NCI-H1694 treated with DMSO at 0.1 percent for 48 hours (cell line): ENCODE measurements at regions not wholly inside any gene's neighbourhood (a gene's known extent, or its start where the extent isn't known, plus 50 kb on each side); places are given as distances from the start of the nearest gene placed in this dataset.

Source experiments
- DNase-seq: peaks from one replicate; lab custom pipeline; 2025; lab: John Stamatoyannopoulos, UW

DNA sequence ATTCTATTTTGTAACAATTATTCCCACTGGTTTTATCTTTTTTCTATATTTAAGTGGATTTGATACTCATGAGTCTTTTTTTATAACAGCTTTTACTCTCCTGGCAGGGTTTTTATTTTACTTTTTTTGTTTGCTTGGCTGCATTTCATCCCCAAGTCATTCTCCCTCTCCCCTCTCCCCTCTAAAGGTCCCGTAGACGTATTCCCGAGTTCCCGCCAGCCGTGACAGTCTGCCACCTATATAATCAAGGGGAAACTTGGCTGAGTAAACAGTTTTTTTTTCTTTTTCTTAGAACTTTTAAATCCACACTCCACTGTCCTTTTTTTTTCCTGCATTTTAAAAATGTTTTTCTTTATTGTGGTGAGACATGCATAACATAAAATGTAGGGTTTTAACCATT lies 433.1 kb upstream of the HS6ST1 start:
- no peak for DNase-seq

DNA sequence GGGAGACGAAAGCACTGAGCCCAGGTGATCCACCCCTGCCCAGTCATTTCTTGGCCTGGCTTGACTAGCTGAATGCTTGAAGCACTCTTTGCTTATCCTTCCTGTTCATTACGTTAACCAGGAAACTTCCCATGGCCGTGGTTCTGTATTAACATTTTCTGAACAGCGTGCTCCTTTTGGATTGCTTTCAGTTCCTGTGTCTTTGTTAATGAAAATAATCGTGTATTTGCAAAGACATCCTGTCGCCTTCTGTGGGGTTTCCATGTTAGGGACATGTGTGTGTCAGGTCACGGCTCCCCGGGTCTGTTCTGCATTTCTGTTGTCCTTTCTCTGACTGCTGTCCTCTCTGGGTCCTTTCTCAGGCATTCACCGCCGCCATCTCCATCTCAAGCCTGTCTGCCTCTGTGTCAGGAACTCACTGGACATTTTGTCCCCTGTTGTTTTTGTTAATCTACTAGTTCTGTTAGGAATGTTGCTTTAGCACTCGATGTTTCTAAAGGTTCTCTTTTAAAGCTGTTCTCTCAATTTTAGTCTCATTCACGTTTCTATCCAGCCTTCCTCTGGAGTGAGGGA lies 434.1 kb upstream of the HS6ST1 start:
- DNase-seq, result no peak

DNA sequence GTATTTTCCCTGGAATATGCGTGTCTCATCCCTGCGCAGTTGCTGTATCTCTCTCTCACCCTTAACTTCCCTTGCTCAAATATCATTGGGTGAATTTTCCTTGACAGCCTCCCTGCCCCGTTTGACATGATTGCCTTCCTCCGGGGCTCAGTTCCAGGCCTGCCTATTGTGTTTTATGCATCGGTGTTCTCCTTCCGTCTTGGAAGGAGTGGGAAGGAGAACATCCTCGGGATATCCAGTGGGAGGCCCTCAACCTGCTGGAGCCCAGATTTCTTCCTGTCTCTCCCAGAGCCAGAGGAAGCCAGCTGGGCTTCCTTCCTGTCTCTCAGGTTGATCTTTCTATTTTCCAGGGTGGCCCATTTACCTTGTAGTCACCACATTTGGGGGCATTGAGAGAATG lies 434.7 kb upstream of the HS6ST1 start:
- DNase-seq, result no peak

DNA sequence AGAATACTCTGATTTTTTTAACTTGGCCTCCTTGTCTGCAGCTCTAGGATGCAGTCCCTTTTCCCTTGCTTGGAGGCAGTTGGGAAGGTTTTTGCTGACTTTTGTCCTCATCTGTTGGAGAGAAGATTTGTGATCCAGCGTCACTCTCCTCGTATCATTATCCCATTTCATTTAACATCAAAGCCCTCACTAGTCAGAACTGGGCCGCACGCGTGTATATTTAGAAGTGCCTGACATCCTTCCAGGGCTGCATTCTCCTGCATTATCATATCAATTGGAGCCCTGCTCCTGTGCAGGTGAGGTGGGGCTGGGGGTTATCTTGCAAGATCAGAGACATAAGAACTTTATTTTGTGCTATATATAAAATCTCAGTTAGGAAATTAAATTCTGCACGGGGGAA lies 435.1 kb upstream of the HS6ST1 start:
- no peak for DNase-seq

DNA sequence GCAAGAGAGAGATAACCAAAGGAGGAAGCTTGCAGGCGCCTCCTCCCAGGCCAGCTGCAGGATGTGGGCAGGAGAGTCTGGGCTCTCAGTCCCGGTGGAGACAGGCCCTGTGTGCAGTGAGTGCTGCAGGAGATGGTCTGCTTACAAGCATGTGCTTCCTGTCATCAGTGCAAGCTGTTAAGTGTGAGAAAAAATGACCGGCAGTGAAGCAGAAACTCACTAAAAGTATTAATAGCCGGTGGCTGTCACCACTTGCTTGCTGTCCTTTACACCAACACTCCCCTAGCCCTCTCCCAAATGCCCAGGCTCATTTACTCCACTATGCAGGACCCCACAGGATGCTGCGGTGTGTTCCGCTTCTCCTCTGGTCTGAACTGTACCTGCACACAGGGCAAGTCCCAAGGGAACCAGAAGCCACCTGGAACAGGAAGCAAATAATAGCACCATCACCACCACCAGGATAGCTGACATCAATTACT lies 435.6 kb upstream of the HS6ST1 start:
- DNase-seq, result no peak

DNA sequence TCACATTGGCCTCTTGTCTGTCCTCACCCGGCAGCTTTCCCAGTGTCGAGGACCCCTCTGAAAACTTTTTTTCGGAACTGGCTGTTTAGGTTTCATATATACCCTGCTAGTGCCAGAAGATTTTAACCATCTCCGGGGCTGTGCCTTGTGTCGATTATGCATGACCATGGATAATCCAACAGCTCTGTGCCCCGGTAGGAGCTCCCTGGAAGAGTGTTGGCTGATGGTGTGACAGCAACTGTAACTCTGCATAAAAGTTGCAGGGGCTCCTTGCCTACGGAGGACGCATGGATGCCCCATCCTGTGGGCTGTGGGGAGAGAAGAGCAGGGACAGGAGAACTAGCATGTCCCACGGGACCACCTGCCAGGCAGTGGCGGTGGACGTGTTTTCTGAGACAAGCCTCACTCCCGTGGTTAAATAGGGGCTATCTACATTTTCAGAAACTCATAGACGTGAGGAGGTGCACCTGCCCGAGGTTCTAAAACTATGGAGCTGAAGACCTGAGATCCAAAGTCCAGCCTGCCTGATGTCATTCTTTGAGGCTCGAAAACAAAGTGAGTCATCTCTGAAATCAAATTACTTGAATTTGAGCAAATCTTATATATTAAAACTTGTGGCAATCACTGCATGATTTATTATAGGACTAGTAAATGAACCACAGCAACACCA lies 437.2 kb upstream of the HS6ST1 start:
- no peak for DNase-seq

DNA sequence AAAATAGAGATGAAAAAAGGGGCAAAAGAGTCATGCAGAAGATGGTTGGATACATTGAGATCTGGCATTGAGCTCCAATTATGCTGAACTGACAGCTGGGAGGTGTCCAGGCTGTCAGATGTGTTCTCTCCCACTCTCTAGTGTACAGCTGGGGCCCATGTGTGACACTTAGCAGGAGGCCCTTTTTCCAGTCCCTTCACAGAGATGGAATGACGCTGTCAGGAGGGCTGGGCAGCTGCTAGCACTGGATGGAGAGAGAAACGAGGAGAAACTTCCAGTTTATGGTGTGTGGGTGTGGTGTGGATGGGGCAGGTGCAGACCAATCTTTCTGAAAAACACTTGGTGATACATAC lies 437.7 kb upstream of the HS6ST1 start:
- peak; percentile 93 for DNase-seq

DNA sequence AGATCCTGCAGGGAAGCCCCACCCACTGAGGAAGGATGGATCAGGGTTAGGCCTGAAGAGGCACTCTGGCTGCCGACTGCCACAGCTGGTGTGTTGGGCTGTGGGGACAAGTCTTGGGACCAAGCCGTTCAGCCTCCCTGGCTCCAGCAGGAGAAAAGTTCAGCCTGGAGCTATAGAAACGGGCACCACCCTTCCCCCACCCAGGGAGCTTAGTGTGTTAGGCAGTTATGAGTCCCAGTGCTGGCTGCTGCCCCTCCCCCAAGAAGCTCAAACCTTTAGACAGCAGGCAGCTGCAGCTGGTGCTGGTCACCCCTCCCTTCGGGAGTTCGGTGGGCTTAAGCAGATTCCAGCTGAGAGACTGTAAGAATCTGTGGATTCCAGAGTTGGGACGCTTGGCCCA lies 447.1 kb upstream of the HS6ST1 start:
- no peak for DNase-seq

DNA sequence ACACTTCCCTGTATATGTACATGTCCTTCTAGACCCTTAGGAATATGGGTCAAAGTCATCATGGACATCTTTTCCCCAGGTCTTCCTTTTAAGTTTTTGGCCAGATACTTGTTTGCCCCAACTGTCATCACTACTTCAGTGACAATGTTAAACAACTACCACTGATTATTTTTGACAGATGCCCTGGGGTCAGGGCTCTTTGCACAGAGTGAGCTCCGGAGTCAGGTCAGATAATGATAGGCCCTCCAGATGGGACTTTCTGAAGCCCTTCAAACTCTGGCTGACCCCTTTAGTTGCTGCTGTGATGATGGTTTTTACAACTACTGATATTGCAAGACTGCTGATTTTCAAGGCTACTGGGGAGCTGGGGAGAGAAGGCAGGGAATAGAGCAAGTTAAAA lies 449.4 kb upstream of the HS6ST1 start:
- DNase-seq, result no peak

DNA sequence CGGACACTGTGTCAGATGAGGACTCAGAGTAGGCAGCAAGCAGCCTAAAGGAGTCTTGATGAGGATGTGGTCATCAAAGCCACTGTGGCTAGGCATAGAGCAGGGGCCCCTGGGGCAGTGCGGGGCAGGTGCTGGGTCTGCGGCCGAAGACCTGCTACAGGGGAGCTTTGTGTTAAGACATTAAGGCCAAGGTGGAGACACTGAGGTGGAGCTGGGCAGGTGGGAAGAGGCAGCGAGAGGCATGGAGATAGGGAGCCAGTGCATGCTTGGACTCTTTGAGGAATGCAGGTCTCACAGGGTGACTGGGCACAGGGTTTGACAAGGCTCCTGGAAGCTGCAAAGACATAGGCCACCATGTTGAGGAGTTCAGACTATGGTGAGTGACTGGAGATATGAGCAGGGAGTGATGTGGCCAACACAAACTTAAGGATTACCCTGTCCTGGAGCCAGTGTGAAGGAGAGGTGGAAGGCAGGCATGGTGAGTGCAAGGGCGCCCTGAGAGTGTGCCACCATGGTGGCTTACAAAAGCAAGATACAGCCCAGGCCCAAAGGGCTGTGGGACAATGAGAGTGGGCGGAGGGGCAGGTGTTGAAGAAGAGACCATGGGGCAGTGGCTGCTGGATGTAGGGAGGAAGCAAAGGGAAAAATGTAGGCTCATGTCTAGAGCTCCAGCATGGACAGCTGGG lies 450.9 kb upstream of the HS6ST1 start:
- DNase-seq, result no peak

DNA sequence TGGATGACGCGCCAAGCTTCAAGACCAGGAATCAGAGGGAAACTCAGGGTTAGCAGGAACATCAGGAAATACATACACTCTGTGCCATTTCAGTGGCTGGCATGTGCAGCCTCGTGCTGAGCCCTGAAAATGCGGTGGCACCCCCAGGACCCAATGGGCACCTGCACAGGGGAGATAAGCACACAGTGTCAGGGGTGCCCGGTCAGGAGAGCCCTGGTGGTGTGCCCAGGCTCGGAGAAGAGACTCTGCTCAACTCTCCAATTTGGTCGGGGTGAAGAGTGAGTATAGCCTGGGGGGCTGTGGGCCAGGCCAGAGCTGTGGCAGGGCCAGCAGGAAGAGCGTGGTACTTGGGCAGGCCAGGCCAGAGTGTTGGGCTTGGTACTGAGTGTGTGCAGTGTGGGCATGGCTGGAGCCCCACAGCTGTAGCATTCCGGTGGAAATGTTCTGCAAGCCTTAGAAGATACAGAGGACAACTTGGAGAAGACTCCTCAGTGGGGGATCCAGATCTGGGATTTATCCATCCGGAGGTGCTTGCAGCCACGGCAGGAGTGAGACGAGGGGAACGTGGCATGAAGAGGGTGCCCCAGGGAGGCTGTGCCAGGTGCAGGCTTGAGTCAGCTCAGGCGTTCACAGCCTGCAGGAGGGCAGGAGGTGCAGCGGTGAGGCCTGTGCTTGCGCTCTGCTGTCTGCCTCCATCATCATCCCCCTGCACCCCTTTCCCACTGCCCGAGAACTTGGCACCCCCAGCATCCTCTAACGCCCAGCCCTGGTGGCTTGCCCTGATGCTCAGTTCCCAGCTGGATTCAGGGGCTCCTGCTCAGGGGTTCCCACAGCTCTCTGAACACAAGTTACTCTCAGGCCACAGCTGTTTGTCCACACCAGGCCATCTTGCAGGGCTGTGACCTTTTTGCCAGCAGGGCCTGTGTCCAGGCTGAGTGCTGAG lies 451.7 kb upstream of the HS6ST1 start:
- no peak for DNase-seq

DNA sequence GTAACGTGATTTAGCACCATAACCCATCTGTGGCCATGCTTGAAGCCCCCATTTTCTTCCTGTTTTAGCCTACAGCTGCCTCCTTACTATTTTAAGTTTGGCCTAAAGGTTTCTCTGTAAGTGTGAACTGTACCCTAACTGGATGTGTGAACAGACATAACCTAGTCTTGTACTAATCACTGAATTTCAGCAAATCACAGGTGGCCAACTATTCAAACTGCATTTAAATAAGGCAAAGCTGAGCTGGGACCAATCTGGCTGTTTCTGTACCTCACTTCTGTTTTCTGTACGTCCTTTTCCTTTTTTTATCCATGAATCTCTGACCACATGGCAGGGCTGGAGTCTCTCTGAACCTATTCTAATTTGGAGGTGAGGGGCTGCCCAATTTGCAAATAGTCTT lies 452.7 kb upstream of the HS6ST1 start:
- DNase-seq, result no peak

DNA sequence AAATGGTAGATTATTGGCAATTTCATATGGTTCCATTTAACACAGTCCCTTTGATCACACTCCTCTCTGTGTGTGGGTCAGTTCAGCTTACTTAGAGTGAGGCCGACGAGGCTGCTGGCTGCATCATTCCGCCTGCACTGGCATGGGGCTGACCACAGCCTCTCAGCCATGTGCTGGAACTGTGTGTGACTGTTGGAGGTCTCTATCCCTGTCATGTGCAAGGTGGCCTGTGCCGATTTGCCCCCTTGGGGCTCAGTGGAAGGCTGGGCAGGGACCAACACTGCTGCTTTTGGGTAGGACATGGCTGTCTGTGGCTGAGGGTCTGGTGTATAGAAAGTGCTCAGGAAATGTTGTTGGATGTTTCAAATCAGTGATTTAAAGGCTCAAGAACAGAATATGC lies 454.0 kb upstream of the HS6ST1 start:
- no peak for DNase-seq

DNA sequence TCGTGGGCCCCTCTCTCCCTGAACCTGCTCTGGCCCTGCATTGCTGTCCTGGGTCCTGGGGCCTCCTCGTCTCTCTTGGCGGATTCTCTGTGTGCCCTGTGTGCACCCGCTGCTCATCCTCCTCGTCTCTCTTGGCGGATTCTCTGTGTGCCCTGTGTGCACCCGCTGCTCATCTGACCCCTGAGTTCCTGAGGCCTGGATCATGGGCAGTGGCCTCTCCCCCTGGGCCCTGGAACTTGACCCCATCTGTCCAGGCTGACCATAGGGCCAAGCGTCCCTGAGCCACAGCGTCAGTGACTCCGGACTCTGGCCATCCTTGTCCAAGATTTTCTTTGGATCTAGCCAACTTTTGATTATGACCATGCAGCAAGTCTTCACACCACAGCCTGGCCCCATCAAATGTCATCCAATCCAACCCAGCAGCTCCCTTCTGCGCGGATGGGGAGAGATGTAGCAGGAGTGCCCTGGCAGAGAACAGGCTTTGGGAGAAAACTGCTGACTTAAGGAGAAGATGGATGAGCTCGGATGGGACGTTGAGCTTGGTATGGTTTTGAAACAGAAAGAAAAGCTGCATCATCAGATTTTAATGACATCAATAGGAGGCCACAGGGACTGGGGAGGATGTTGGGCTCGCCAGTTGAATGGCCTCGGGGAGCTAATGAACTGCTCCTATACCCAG lies 455.1 kb upstream of the HS6ST1 start:
- no peak for DNase-seq

DNA sequence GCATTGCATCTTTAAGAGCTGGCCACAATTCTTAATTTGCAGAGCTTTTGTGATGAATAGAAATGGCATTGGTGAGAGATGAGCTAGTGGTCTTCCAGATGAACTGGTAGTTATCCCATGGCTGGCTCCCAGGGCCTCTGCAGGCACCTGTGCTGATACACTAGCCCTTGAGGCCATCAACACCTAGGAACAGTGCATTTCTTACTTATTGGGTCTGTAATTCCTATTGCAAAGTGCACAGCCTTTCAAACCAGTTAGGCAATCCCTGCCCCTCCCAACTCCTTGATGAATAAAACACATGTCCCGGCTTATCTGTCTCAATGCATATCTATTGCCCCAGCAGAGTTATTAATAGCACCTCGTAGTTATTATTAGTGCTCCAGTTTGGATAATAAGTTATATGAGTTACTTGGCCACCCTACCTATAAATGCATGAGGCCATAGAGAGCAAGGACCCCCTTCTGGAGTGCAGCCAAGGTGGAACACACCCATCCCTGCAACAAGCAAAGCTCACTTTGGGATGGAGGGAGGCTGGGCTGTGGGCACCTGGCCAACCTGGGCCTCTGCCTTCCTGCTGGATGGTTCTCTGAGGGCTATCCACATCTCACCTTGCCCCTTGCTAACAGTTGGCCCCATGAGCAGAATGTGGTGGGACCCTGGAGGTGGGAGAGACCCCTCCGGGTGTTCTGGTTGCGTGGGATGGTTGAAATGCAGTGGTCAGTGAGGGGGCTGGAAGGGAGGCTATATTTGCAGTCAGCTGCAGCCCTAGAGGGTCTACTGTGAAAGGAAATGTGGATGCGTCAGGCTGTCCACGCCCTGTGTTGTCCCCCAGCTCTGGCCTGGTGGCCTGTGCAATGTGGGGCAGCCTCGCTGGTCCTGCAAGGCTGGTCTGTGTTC lies 455.9 kb upstream of the HS6ST1 start:
- DNase-seq, result no peak

DNA sequence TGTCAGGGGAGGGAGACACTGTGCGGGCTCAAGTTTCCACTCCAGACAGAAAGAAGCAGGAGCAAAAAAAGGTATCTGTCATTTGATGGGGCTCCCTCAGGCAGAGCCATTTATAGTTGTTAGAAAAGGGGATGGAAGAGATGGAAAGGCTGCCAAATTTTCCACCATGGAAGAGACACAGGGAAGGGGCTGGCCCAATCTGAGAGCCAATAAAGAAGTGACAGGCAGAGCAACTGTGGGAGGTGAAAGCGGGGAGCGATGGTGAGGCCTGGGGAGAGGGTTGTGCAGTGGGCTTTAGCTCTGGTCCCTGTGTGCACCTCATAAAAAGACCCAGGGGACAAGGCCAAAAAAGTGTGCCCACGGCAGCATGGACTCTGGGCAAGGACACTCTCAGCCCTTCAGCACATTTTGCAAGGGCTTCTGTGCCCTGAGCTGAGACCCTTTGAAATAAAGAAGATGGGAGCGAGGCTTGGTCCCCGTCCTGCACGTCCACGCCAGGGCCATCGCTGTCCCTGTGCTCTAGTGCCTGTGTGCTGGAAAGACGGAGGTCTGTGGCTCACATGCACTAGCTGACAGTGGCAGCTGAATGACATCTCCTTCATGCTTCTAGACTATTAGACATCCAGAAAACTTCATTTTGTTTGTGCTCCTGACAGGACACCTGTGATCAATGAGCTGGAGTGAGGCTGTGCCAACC lies 456.7 kb upstream of the HS6ST1 start:
- DNase-seq, result no peak

DNA sequence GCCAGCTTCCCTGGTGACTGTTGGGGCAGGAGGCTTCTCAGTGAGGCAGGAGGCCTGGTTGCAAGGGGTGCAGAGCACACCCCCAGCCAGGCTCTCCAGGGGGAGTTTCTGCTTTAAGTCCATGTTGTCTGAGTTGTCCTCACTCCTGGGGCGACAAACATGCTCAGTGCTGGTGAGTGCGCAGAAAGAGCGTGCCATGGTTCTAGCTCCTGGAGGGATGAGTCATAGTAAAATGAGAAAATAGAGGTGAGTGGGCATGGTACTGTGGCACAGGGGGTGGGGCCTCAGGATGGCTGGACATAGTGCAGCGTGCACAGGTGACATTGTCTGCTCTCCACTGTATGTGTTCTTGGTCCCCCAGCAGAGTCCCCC lies 457.2 kb upstream of the HS6ST1 start:
- no peak for DNase-seq

DNA sequence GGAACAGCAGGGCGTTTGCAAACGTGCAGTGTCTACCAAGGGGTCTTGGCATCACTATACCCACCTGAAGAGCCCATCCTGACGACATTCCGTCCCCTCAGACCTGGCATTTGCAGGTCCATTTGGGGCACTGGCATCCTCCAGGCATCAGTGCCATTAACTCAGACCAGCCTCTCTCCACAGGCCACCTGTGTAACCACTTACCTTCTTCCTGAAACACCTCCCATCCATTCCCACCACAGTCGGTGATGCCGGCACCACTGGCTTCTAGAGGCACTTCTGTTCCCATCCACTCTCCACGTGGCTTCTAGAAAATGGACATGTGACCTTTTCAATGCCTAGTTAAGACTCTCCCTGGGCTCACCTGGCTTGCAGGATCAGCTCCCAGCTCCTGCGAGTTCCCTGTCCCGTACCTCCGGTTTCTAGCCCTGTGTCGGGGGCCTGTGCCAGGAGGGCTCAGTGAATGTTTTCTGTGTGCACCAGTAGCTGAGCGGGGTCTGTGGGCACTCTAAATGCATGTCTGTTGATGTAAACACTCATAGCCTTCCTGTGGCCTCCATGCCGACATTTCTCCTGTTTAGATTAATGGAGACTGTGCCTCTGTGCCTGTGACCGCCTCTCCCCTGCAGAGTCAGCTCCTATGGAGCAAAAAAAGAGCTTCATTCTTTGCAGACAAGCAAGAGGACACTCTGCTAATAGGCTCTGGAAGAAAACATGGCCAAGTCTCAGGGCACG lies 458.0 kb upstream of the HS6ST1 start:
- no peak for DNase-seq

DNA sequence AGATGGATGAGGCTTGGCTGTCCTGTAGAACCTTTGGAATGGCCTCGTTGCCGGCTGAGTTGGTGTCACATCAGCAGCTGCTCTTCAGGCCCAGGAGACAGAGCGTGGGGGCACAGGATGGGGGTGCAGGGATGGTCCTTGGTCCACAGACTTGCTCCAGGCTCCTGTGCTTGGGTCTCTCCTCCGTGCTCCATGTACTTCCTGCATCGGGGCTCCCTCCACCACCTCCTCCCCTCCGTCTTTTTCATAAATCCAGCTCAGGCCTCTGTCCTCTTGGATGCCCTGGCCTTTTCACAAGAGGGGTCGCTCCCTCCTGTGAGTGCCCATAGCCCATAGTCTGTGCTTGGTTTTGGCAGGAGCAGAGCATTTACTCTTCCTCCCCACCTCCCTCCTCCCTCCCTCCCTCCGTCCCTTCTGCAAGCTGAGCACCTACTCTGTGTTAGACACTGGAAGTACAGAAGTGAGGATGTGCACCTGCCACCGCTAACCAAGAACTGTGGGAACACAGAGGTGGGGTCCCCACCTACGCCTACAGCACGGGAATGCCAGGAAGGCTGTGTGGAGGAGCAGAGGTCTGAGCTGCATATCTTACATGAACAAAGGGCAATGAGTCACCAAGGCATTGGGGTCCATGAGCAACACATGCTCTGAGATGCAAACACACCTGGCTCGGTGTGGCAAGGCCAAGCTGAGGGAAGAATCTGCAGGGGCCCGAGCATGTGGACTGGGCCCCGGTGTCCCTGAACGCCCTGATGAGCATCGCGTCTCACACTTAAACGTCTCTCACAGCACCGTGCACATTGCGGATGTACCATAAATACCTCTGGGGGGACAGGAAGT lies 458.7 kb upstream of the HS6ST1 start:
- no peak for DNase-seq
